ENCODE measurements at regions not wholly inside any gene's neighbourhood (a gene's known extent, or its start where the extent isn't known, plus 50 kb on each side); places are given as distances from the start of the nearest gene placed in this dataset.

GRCh38 chr10:8696746-8697145 is 642.3 kb downstream of the GATA3 start:
- no peak for ATAC-seq
- TF ChIP-seq TSHZ2 (CRISPR knock-in tag; IDR thresholded peaks at IDR 0.05), result no peak
- TF ChIP-seq PPARA (CRISPR knock-in tag; IDR thresholded peaks at IDR 0.05; ENCODE audit: borderline replicate concordance), result no peak
- no peak for TF ChIP-seq PATZ1 (CRISPR knock-in tag; IDR thresholded peaks at IDR 0.05; ENCODE audit: borderline replicate concordance)
- TF ChIP-seq SNAI2 (CRISPR knock-in tag; IDR thresholded peaks at IDR 0.05), result no peak
- TF ChIP-seq ZNF565 (CRISPR knock-in tag; conservative IDR thresholded peaks at IDR 0.05; ENCODE audit: low read depth), result no peak
- TF ChIP-seq RARB (CRISPR knock-in tag; IDR thresholded peaks at IDR 0.05), result no peak
- no peak for TF ChIP-seq OSR1 (CRISPR knock-in tag; IDR thresholded peaks at IDR 0.05)
- no peak for TF ChIP-seq CREB5 (CRISPR knock-in tag; IDR thresholded peaks at IDR 0.05; ENCODE audit: low read depth)
- TF ChIP-seq POU6F1 (CRISPR knock-in tag; IDR thresholded peaks at IDR 0.05; ENCODE audit: borderline replicate concordance, low read depth), result no peak
- TF ChIP-seq ZFP3 (CRISPR knock-in tag; IDR thresholded peaks at IDR 0.05), result no peak
- TF ChIP-seq CSDC2 (CRISPR knock-in tag; IDR thresholded peaks at IDR 0.05), result no peak
- TF ChIP-seq BACH2 (CRISPR knock-in tag; IDR thresholded peaks at IDR 0.05; ENCODE audit: borderline replicate concordance), result no peak
- no peak for TF ChIP-seq ESRRG (CRISPR knock-in tag; IDR thresholded peaks at IDR 0.05)
- TF ChIP-seq TCF4 (CRISPR knock-in tag; IDR thresholded peaks at IDR 0.05; ENCODE audit: borderline replicate concordance), result no peak

- no peak for TF ChIP-seq SNAI2 (CRISPR knock-in tag; IDR thresholded peaks at IDR 0.05)
- TF ChIP-seq TCF4 (CRISPR knock-in tag; IDR thresholded peaks at IDR 0.05; ENCODE audit: borderline replicate concordance), result no peak
- TF ChIP-seq ZFP3 (CRISPR knock-in tag; IDR thresholded peaks at IDR 0.05), result no peak
- no peak for TF ChIP-seq BACH2 (CRISPR knock-in tag; IDR thresholded peaks at IDR 0.05; ENCODE audit: borderline replicate concordance)
- no peak for TF ChIP-seq ZFP30 (CRISPR knock-in tag; IDR thresholded peaks at IDR 0.05)
- TF ChIP-seq RARB (CRISPR knock-in tag; IDR thresholded peaks at IDR 0.05), result no peak
- TF ChIP-seq ARNTL (CRISPR knock-in tag; IDR thresholded peaks at IDR 0.05; ENCODE audit: borderline replicate concordance, low read depth), result no peak
- no peak for TF ChIP-seq ZC3H10 (CRISPR knock-in tag; IDR thresholded peaks at IDR 0.05)
- no peak for TF ChIP-seq PPARA (CRISPR knock-in tag; IDR thresholded peaks at IDR 0.05; ENCODE audit: borderline replicate concordance)
- TF ChIP-seq POU6F1 (CRISPR knock-in tag; IDR thresholded peaks at IDR 0.05; ENCODE audit: borderline replicate concordance, low read depth), result no peak
- TF ChIP-seq OSR1 (CRISPR knock-in tag; IDR thresholded peaks at IDR 0.05), result no peak
- TF ChIP-seq ISL1 (CRISPR knock-in tag; IDR thresholded peaks at IDR 0.05), result no peak
- TF ChIP-seq CREB5 (CRISPR knock-in tag; IDR thresholded peaks at IDR 0.05; ENCODE audit: low read depth), result no peak
- no peak for TF ChIP-seq PATZ1 (CRISPR knock-in tag; IDR thresholded peaks at IDR 0.05; ENCODE audit: borderline replicate concordance)
- no peak for TF ChIP-seq GLIS3 (CRISPR knock-in tag; IDR thresholded peaks at IDR 0.05)
- ATAC-seq, result no peak
Observed at GRCh38 chr10:8700689-8701088, 646.2 kb downstream of the GATA3 start.
